AG04449 (cell line): ENCODE measurements at regions not wholly inside any gene's neighbourhood (a gene's known extent, or its start where the extent isn't known, plus 50 kb on each side); places are given as distances from the start of the nearest gene placed in this dataset.

Source experiments
- CTCF ChIA-PET: fragments of 350-600 bp; formaldehyde crosslinking; extraction: SDS; loops from one replicate; lab custom pipeline; 2021; ENCODE audit warnings: antibody characterized with exemption; lab: Yijun Ruan, JAX
- POLR2A ChIA-PET: fragments of 400-600, 350-600 bp; formaldehyde crosslinking; extraction: SDS; loops from one replicate; lab custom pipeline; 2020; ENCODE audit warnings: antibody characterized with exemption, inconsistent platforms; lab: Yijun Ruan, JAX
- DNase-seq: peaks from one replicate; pipeline ENCODE4 v3.0.0-alpha.2; 2010; ENCODE audit warnings: low read depth, low spot score
- H3K4me3 ChIP-seq: 2 replicates; pipeline ENCODE4 v1.5.1; 2011; ENCODE audit warnings: low read depth, mild to moderate bottlenecking, control low read depth, low read length
- TF ChIP-seq, protein P1 (sequence below): IDR thresholded peaks from one replicate; pipeline ENCODE4 v1.5.1; 2011; ENCODE audit warnings: mild to moderate bottlenecking, moderate library complexity, low read length, control low read depth, inconsistent platforms; ENCODE audit not compliant: insufficient read depth; ENCODE audit errors: missing control alignments

DNA sequence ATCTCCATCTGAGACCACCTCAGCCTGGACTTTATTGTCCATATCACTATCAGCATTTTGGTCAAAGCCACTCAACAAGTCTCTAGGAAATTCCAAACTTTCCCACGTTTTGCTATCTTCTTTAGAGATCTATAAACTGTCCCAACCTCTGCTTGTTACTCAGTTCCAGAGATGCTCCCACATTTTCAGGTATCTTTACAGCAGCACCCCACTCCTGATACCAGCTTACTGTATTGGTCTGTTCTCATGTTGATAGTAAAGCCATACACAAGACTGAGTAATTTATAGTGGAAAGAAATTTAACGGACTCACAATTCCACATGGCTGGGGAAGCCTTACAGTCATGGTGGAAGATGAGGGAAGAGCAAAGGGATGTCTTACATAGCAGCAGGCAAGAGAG lies 465.4 kb upstream of the PBX1 start:
- TF ChIP-seq, protein P1, sequence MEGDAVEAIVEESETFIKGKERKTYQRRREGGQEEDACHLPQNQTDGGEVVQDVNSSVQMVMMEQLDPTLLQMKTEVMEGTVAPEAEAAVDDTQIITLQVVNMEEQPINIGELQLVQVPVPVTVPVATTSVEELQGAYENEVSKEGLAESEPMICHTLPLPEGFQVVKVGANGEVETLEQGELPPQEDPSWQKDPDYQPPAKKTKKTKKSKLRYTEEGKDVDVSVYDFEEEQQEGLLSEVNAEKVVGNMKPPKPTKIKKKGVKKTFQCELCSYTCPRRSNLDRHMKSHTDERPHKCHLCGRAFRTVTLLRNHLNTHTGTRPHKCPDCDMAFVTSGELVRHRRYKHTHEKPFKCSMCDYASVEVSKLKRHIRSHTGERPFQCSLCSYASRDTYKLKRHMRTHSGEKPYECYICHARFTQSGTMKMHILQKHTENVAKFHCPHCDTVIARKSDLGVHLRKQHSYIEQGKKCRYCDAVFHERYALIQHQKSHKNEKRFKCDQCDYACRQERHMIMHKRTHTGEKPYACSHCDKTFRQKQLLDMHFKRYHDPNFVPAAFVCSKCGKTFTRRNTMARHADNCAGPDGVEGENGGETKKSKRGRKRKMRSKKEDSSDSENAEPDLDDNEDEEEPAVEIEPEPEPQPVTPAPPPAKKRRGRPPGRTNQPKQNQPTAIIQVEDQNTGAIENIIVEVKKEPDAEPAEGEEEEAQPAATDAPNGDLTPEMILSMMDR = no peak
- ChIA-PET CTCF (no interaction called here), POLR2A (no interaction called here)
- no peak overlapping the region for H3K4me3 ChIP-seq
- DNase-seq = no peak

DNA sequence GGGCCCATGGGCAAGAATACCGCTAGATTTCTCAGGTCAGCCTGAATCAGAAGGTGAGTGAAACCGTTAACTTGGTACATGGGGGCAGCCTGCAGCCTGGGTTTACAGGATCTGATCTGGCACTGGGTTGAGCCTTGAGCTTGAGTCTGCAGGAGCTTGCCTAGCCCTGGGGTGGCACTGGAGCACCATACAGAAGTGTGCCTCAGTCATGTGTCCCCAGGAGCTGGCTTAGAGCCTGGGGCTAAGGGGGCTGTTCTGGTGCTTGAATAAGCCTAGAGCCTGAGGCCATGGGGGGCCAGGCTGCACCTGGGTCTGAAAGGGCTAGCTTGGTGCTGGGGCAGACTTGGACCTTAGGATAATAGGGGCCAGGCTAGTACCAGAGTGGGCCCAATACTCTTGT lies 457.2 kb upstream of the PBX1 start:
- no peak for DNase-seq
- TF ChIP-seq, protein P1 = no peak
- POLR2A ChIA-PET = no interaction called here
- CTCF ChIA-PET = no interaction called here
- no peak overlapping the region for H3K4me3 ChIP-seq

DNA sequence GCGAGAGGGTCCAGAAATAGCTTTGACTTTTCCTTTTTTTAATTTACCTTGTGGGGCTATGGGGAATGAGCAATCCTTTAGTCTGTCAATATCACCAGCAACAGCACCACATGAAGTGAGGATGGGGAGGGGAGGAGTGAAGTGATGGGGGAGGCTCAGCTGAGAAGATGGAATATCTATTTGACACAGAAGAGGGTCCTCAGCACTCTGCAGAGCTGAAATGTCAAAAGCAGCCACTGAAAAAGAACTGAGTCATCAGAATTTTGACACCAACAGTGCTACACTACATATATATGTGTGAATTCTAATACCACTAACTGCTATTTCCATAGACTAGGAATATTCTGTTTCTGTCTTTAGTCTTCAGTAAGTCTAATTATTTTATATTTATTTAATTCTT lies 427.0 kb upstream of the PBX1 start:
- POLR2A ChIA-PET = no interaction called here
- TF ChIP-seq, protein P1 = no peak

DNA sequence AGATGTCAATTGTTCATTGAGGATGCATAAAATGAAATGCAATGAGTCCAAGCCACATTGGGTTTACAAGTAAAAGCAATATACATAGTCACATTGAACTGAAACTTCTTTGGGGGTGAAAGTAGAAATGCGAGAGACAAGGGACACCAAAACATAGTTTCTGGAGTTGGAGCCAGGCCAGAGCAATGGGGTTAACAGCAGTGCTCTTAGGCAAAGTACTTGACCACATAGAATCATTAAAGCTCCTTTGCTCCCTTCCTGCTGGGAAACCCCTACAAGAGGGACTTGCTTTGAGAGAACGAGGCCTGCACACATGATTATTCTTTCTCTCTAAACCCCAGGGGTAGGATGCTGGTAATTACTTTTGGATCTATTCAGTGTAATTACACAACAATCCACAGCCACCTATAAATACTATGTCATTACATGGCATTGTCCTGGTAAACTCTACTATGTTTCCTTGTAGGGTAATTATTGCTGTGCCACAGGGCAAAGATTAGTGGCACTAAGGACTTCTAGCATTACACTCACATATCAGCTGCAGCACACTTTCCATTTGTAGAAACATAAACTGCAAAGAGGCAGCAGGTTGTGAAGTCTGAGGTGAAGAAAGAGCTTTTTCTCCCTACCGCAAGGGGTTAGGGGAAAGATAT lies 421.6 kb upstream of the PBX1 start:
- ChIA-PET POLR2A (no interaction called here), CTCF (no interaction called here)

More for the DNA sequence above, 427.0 kb upstream of the PBX1 start:
- DNase-seq = no peak
- H3K4me3 ChIP-seq = no peak overlapping the region
- CTCF ChIA-PET = no interaction called here

DNA sequence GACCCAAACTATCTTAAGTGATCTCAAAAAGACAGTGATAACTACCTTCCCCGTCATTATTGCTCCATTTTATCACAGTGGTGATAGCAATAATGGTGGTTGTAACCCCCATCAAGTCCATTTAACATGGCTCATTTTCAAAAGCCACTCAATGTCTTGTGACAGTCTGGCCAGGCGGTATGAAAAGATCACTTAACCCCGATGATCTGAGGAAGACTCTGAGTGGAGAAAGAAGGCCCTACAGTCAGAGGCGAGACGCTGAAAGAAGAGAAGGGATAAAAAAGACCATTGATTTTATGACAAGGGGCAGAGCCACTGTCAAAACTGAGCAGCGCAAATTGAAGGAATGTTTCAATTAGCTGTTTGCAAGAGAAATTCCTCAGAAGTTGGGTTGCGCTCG lies 417.2 kb upstream of the PBX1 start:
- TF ChIP-seq, protein P1 = no peak
- ChIA-PET CTCF (no interaction called here), POLR2A (no interaction called here)
- DNase-seq = no peak
- H3K4me3 ChIP-seq = no peak overlapping the region

More for the DNA sequence above, 421.6 kb upstream of the PBX1 start:
- no peak for DNase-seq
- TF ChIP-seq, protein P1 = no peak
- no peak overlapping the region for H3K4me3 ChIP-seq

DNA sequence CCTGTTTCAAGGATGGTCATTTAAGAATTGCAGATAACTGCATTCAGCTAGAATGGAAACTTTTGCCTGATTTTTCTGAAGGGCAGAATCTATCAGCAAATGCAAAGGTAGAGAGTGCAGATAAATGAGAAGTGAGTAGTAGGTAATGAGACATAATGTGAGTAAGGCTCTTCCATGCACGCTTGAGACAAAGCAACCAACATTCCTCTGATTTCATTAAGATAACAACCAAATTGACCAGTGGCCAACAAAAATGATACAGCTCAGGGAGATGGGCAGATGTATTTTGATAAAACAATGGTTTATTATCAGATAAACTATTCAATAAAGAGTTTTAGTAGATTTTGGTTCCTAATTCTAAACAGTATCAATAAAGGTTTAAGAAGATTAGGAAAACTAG lies 404.4 kb upstream of the PBX1 start:
- no peak for DNase-seq
- CTCF ChIA-PET = no interaction called here

More for the DNA sequence above, 404.4 kb upstream of the PBX1 start:
- no peak overlapping the region for H3K4me3 ChIP-seq
- POLR2A ChIA-PET = no interaction called here
- TF ChIP-seq, protein P1 = no peak
